ENCODE measurements at regions not wholly inside any gene's neighbourhood (a gene's known extent, or its start where the extent isn't known, plus 50 kb on each side); places are given as distances from the start of the nearest gene placed in this dataset.

GRCh38 chr4:104549736-104550135 is 55.0 kb upstream of the CXXC4 start:
- Histone ChIP-seq H2AFZ (ENCODE audit: insufficient read depth, low read depth, low read length, poor library complexity, severe bottlenecking) (no peak overlapping the region), H3K9me3 (ENCODE audit: control extremely low read depth in 1 of 3, control insufficient read depth in 2 of 3, insufficient read depth in 1 of 3, low read length in 2 of 3) (no peaks in the 10 kb centered on the region), H3K4me3 (ENCODE audit: control extremely low read depth in 1 of 5, extremely low read depth in 1 of 5, insufficient read depth in 1 of 5, low read depth in 2 of 5, low read length in 4 of 5) (no peak overlapping the region), H4K20me1 (ENCODE audit: control insufficient read depth, insufficient read depth, low read length, poor library complexity, severe bottlenecking) (no peaks in the 10 kb centered on the region), H3K79me2 (ENCODE audit: control insufficient read depth, insufficient read depth, low read length) (no peaks in the 10 kb centered on the region), H3K4me2 (replicated peaks; ENCODE audit: low read depth, low read length, poor library complexity, severe bottlenecking) (no peak overlapping the region), H3K9ac (ENCODE audit: low read length) (no peak overlapping the region), H3K4me1 (ENCODE audit: control insufficient read depth in 2 of 2, insufficient read depth in 2 of 2, low read length in 2 of 2) (no peaks in the 10 kb centered on the region), H3K27me3 (replicated peaks in 1 of 4; ENCODE audit: control extremely low read depth in 1 of 4, control insufficient read depth in 3 of 4, insufficient read depth in 4 of 4, low read length in 3 of 4) (no peaks in the 10 kb centered on the region), H3K36me3 (replicated peaks in 1 of 2; ENCODE audit: control extremely low read depth in 1 of 2, control insufficient read depth in 1 of 2, extremely low read depth in 1 of 2, insufficient read depth in 2 of 2, low read length in 1 of 2) (no peaks in the 10 kb centered on the region), H3K27ac (ENCODE audit: low read length in 2 of 2) (no peak overlapping the region)
- no peak for TF ChIP-seq EZH2 (IDR thresholded peaks at IDR 0.05; ENCODE audit: borderline replicate concordance, insufficient read depth, low read depth, low read length, poor library complexity, severe bottlenecking)
- TF ChIP-seq CTCF (IDR thresholded peaks at IDR 0.05), result no peak
- ChIA-PET CTCF (no interaction called here), POLR2A (no interaction called here)
- ATAC-seq (ENCODE audit: low read depth) (no peak), DNase-seq (no peak)
- intact Hi-C loops (cut with micrococcal nuclease), result no loop called here
- 93% methylated on average over 2 of the region's 2 CpGs for WGBS (ENCODE audit: insufficient coverage)
- H3K27me3 Mint-ChIP-seq, result no peaks in the 10 kb centered on the region
- no peaks in the 10 kb centered on the region for H3K9me3 Mint-ChIP-seq (ENCODE audit: insufficient read depth)
- no peak overlapping the region for H3K4me3 Mint-ChIP-seq
- no peaks in the 10 kb centered on the region for H3K4me1 Mint-ChIP-seq
- no peak overlapping the region for H3K27ac Mint-ChIP-seq

GRCh38 chr4:104559502-104559901 is 64.8 kb upstream of the CXXC4 start:
- H3K27me3 Mint-ChIP-seq, result no peaks in the 10 kb centered on the region
- Histone ChIP-seq H3K27ac (ENCODE audit: low read length in 2 of 2) (no peak overlapping the region), H3K4me3 (ENCODE audit: control extremely low read depth in 1 of 5, extremely low read depth in 1 of 5, insufficient read depth in 1 of 5, low read depth in 2 of 5, low read length in 4 of 5) (no peak overlapping the region), H3K9me3 (ENCODE audit: control extremely low read depth in 1 of 3, control insufficient read depth in 2 of 3, insufficient read depth in 1 of 3, low read length in 2 of 3) (no peaks in the 10 kb centered on the region), H3K4me2 (replicated peaks; ENCODE audit: low read depth, low read length, poor library complexity, severe bottlenecking) (no peak overlapping the region), H3K27me3 (replicated peaks in 1 of 4; ENCODE audit: control extremely low read depth in 1 of 4, control insufficient read depth in 3 of 4, insufficient read depth in 4 of 4, low read length in 3 of 4) (no peaks in the 10 kb centered on the region), H3K9ac (ENCODE audit: low read length) (no peak overlapping the region), H3K4me1 (ENCODE audit: control insufficient read depth in 2 of 2, insufficient read depth in 2 of 2, low read length in 2 of 2) (no peaks in the 10 kb centered on the region), H3K79me2 (ENCODE audit: control insufficient read depth, insufficient read depth, low read length) (no peaks in the 10 kb centered on the region), H4K20me1 (ENCODE audit: control insufficient read depth, insufficient read depth, low read length, poor library complexity, severe bottlenecking) (no peaks in the 10 kb centered on the region), H2AFZ (ENCODE audit: insufficient read depth, low read depth, low read length, poor library complexity, severe bottlenecking) (no peak overlapping the region), H3K36me3 (replicated peaks in 1 of 2; ENCODE audit: control extremely low read depth in 1 of 2, control insufficient read depth in 1 of 2, extremely low read depth in 1 of 2, insufficient read depth in 2 of 2, low read length in 1 of 2) (no peaks in the 10 kb centered on the region)
- TF ChIP-seq EZH2 (IDR thresholded peaks at IDR 0.05; ENCODE audit: borderline replicate concordance, insufficient read depth, low read depth, low read length, poor library complexity, severe bottlenecking) (no peak), CTCF (IDR thresholded peaks at IDR 0.05) (no peak)
- no peak for DNase-seq
- H3K4me1 Mint-ChIP-seq, result no peaks in the 10 kb centered on the region
- ChIA-PET CTCF (no interaction called here), POLR2A (no interaction called here)
- intact Hi-C loops (cut with micrococcal nuclease), result no loop called here
- H3K27ac Mint-ChIP-seq, result no peak overlapping the region
- H3K9me3 Mint-ChIP-seq (ENCODE audit: insufficient read depth), result peaks cover 2% of the 10 kb centered on the region
- no peak for ATAC-seq (ENCODE audit: low read depth)
- H3K4me3 Mint-ChIP-seq, result no peak overlapping the region
- no CpG with 5 or more reads among the region's 1 CpG for WGBS (ENCODE audit: insufficient coverage)
